Lower leg skin (tissue), 3 donors: ENCODE measurements at regions not wholly inside any gene's neighbourhood (a gene's known extent, or its start where the extent isn't known, plus 50 kb on each side); places are given as distances from the start of the nearest gene placed in this dataset.

Source experiments
- POLR2A ChIP-seq, 2 donors: fragments of 450-650 bp; IDR thresholded peaks; one replicate each; pipeline ENCODE4 v1.6.1; 2016 to 2017; ENCODE audit warnings: antibody characterized with exemption in 2 of 2, mild to moderate bottlenecking in 1 of 2, moderate library complexity in 1 of 2
- TF ChIP-seq, protein P1 (sequence below), 3 donors: fragments of 450-650 bp; IDR thresholded peaks; one replicate each; pipeline ENCODE4 v1.5.1; 2016; ENCODE audit warnings: antibody characterized with exemption in 3 of 3, mild to moderate bottlenecking in 3 of 3, moderate library complexity in 2 of 3

GRCh38 chr6:73989428-73989827 lies 293.4 kb downstream of the CD109 start:
- TF ChIP-seq, protein P1, sequence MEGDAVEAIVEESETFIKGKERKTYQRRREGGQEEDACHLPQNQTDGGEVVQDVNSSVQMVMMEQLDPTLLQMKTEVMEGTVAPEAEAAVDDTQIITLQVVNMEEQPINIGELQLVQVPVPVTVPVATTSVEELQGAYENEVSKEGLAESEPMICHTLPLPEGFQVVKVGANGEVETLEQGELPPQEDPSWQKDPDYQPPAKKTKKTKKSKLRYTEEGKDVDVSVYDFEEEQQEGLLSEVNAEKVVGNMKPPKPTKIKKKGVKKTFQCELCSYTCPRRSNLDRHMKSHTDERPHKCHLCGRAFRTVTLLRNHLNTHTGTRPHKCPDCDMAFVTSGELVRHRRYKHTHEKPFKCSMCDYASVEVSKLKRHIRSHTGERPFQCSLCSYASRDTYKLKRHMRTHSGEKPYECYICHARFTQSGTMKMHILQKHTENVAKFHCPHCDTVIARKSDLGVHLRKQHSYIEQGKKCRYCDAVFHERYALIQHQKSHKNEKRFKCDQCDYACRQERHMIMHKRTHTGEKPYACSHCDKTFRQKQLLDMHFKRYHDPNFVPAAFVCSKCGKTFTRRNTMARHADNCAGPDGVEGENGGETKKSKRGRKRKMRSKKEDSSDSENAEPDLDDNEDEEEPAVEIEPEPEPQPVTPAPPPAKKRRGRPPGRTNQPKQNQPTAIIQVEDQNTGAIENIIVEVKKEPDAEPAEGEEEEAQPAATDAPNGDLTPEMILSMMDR (IDR thresholded peaks at IDR 0.05), result no peak
- no peak for TF ChIP-seq POLR2A (IDR thresholded peaks at IDR 0.05)
